Spinal cord (tissue), 9 donors: ENCODE measurements at regions not wholly inside any gene's neighbourhood (a gene's known extent, or its start where the extent isn't known, plus 50 kb on each side); places are given as distances from the start of the nearest gene placed in this dataset.
"Not testable (repeated sequence)": the region's sequence is repeated elsewhere in the genome, so short reads cannot be mapped to it uniquely, and the experiment has no call there.

Source experiments
- DNase-seq, 6 donors: peaks; one replicate each; pipeline versions ENCODE4 v3.0.0 to v3.0.0-alpha.2; 2013 to 2015; ENCODE audit warnings: low spot score in 6 of 6, low read depth in 4 of 6
- H3K27ac ChIP-seq: one replicate; pipeline ENCODE4 v1.5.1; 2013; ENCODE audit warnings: low read depth, low read length, control low read depth
- H3K27me3 ChIP-seq: one replicate; pipeline ENCODE4 v1.6.1; 2013; ENCODE audit warnings: low read length; ENCODE audit not compliant: control insufficient read depth, insufficient read depth
- H3K36me3 ChIP-seq: one replicate; pipeline ENCODE4 v1.6.1; 2013; ENCODE audit warnings: low read length; ENCODE audit not compliant: control insufficient read depth, insufficient read depth
- H3K4me1 ChIP-seq: one replicate; pipeline ENCODE4 v1.6.1; 2013; ENCODE audit warnings: low read length; ENCODE audit not compliant: control insufficient read depth, insufficient read depth
- H3K4me3 ChIP-seq: one replicate; pipeline ENCODE4 v1.5.1; 2013; ENCODE audit warnings: low read depth, low read length, control low read depth
- H3K9me3 ChIP-seq: one replicate; pipeline ENCODE4 v1.6.1; 2013; ENCODE audit warnings: low read length; ENCODE audit not compliant: control insufficient read depth, insufficient read depth
- WGBS: methylation state at CpG from one replicate; pipeline ENCODE4 v1.1.5; 2013; ENCODE audit warnings: missing lambda C conversion rate; ENCODE audit not compliant: insufficient coverage; 5-methylcytosine and 5-hydroxymethylcytosine counted together
- donor health status: healthy.

- H3K4me1 ChIP-seq, result no peaks in the 10 kb centered on the region
- H3K27ac ChIP-seq, result no peak overlapping the region
- no CpG with 5 or more reads among the region's 1 CpG for WGBS
- no peaks in the 10 kb centered on the region for H3K9me3 ChIP-seq
- H3K36me3 ChIP-seq, result no peaks in the 10 kb centered on the region
- H3K4me3 ChIP-seq, result no peak overlapping the region
- H3K27me3 ChIP-seq, result no peaks in the 10 kb centered on the region
- no peak for DNase-seq
Measured at GRCh38 chr14:23887536-23887935, 66.0 kb upstream of the DHRS4 start.

GRCh38 chr14:23891717-23892116, 61.9 kb upstream of the DHRS4 start:
- not testable (repeated sequence) for H3K4me1 ChIP-seq, H3K27me3 ChIP-seq, H3K4me3 ChIP-seq, H3K9me3 ChIP-seq, H3K36me3 ChIP-seq, DNase-seq, H3K27ac ChIP-seq
- WGBS, result 97% methylated on average over 13 of the region's 26 CpGs

GRCh38 chr14:23892289-23892688, 61.3 kb upstream of the DHRS4 start:
- not testable (repeated sequence) for DNase-seq, H3K36me3 ChIP-seq, H3K27ac ChIP-seq, H3K4me3 ChIP-seq, H3K27me3 ChIP-seq, H3K4me1 ChIP-seq, H3K9me3 ChIP-seq
- no CpG with 5 or more reads among the region's 3 CpGs for WGBS

- WGBS, result 60% methylated on average over 3 of the region's 4 CpGs
- no peaks in the 10 kb centered on the region for H3K9me3 ChIP-seq
- H3K4me1 ChIP-seq, result no peaks in the 10 kb centered on the region
- no peaks in the 10 kb centered on the region for H3K36me3 ChIP-seq
- H3K27me3 ChIP-seq, result no peaks in the 10 kb centered on the region
- H3K27ac ChIP-seq, result no peak overlapping the region
- H3K4me3 ChIP-seq, result no peak overlapping the region
- DNase-seq, result peak in 1 of 6 donors; percentile 10
Measured at GRCh38 chr14:23894362-23895052, 59.1 kb upstream of the DHRS4 start.

GRCh38 chr14:23895053-23895419, 58.5 kb upstream of the DHRS4 start:
- H3K27ac ChIP-seq, result no peak overlapping the region
- no peaks in the 10 kb centered on the region for H3K36me3 ChIP-seq
- no peaks in the 10 kb centered on the region for H3K27me3 ChIP-seq
- no CpG with 5 or more reads among the region's 1 CpG for WGBS
- H3K9me3 ChIP-seq, result no peaks in the 10 kb centered on the region
- DNase-seq, result no peak
- H3K4me3 ChIP-seq, result no peak overlapping the region
- no peaks in the 10 kb centered on the region for H3K4me1 ChIP-seq

GRCh38 chr14:23895480-23895879, 58.1 kb upstream of the DHRS4 start:
- Histone ChIP-seq H3K27me3 (no peaks in the 10 kb centered on the region), H3K9me3 (no peaks in the 10 kb centered on the region), H3K4me3 (no peak overlapping the region), H3K4me1 (no peaks in the 10 kb centered on the region), H3K27ac (no peak overlapping the region), H3K36me3 (no peaks in the 10 kb centered on the region)
- WGBS, result 100% methylated on average over 2 of the region's 3 CpGs
- peak in 2 of 6 donors; percentile 15 to 48 for DNase-seq

- Histone ChIP-seq H3K27ac (no peak overlapping the region), H3K27me3 (no peaks in the 10 kb centered on the region), H3K36me3 (no peaks in the 10 kb centered on the region), H3K9me3 (no peaks in the 10 kb centered on the region), H3K4me3 (no peak overlapping the region), H3K4me1 (no peaks in the 10 kb centered on the region)
- WGBS, result no CpG with 5 or more reads among the region's 5 CpGs
- DNase-seq, result no peak
Measured at GRCh38 chr14:23896609-23897153, 56.9 kb upstream of the DHRS4 start.

GRCh38 chr14:23897291-23897690, 56.3 kb upstream of the DHRS4 start:
- H3K4me1 ChIP-seq, H3K27me3 ChIP-seq, H3K36me3 ChIP-seq, H3K27ac ChIP-seq, DNase-seq, H3K4me3 ChIP-seq, H3K9me3 ChIP-seq: not testable (repeated sequence)
- no CpG with 5 or more reads among the region's 2 CpGs for WGBS

GRCh38 chr14:23898359-23898758, 55.2 kb upstream of the DHRS4 start:
- H3K27ac ChIP-seq, H3K27me3 ChIP-seq, DNase-seq, H3K36me3 ChIP-seq, H3K4me3 ChIP-seq, H3K9me3 ChIP-seq, H3K4me1 ChIP-seq: not testable (repeated sequence)
- 96% methylated on average over 14 of the region's 20 CpGs for WGBS

- H3K9me3 ChIP-seq, result no peaks in the 10 kb centered on the region
- H3K36me3 ChIP-seq, result no peaks in the 10 kb centered on the region
- H3K4me3 ChIP-seq, result no peak overlapping the region
- H3K4me1 ChIP-seq, result no peaks in the 10 kb centered on the region
- DNase-seq, result no peak
- no peaks in the 10 kb centered on the region for H3K27me3 ChIP-seq
- no peak overlapping the region for H3K27ac ChIP-seq
- 93% methylated on average over 7 of the region's 8 CpGs for WGBS
Measured at GRCh38 chr14:23899788-23900187, 53.8 kb upstream of the DHRS4 start.
